NT2/D1 (cell line): ENCODE measurements at regions not wholly inside any gene's neighbourhood (a gene's known extent, or its start where the extent isn't known, plus 50 kb on each side); places are given as distances from the start of the nearest gene placed in this dataset.

Source experiments
- SUZ12 ChIP-seq: IDR thresholded peaks from 2 replicates; pipeline ENCODE4 v1.6.1; 2011; ENCODE audit not compliant: insufficient read length, insufficient read depth; ENCODE audit errors: extremely low read depth
- YY1 ChIP-seq: IDR thresholded peaks from 2 replicates; pipeline ENCODE4 v1.6.1; 2011; ENCODE audit not compliant: insufficient read length, insufficient read depth
- ZNF274 ChIP-seq: IDR thresholded peaks from 2 replicates; pipeline ENCODE4 v1.6.1; 2011; ENCODE audit warnings: mild to moderate bottlenecking, low read depth, low read length

DNA sequence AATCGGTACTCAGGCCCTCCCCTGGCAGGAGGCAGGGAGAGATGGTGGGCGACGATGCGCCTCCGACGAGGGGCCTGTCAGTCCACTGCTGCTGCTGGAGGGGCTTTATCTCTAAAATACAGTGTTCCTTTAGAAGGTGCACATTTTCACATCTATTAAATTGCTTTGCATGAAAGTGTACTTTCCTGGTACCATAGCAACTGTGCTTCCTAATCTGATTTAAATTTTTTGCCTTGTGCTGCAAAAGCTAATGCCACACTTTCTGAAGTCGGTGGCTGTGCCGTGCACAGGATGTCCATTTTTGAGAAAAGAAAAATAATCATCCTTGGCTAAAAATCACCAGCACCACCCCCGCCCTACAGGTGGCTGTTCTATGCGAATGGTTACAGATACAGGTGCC is 262.0 kb upstream of the CDH4 start:
- TF ChIP-seq YY1 (no peak), ZNF274 (no peak), SUZ12 (no peak)
